ENCODE measurements at regions not wholly inside any gene's neighbourhood (a gene's known extent, or its start where the extent isn't known, plus 50 kb on each side); places are given as distances from the start of the nearest gene placed in this dataset.
"Not testable (repeated sequence)": the region's sequence is repeated elsewhere in the genome, so short reads cannot be mapped to it uniquely, and the experiment has no call there.

DNA sequence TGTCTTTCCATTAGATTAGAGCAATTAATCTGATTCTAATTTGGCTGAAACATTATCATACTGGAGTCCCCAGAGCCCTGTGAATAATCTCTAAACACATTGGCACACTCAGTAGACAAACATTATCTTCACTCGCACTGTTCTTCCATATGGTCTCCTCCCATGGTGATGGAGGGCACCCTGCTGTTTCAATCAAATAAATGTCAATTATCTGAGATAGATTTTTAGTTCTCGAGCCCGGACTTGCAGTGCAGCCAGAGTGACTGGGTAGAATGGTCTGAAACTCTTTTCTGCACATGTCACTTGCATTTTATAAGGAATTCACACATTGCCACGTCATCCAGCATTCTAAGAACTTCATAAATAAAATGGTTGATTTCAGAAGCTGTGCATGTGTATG lies 90.6 kb upstream of the MAP3K7 start:
- no peak overlapping the region for H3K4me3 ChIP-seq (ENCODE audit: insufficient read length, low read depth)
- DNase-seq (ENCODE audit: low read depth, low spot score) = no peak
- no peaks in the 10 kb centered on the region for H3K27me3 ChIP-seq (ENCODE audit: insufficient read depth, insufficient read length)
- H3K9ac ChIP-seq (ENCODE audit: insufficient read length, low read depth) = no peak overlapping the region
- no peak for TF ChIP-seq YY1 (IDR thresholded peaks at IDR 0.05; ENCODE audit: insufficient read depth, insufficient read length)
- TF ChIP-seq SUZ12 (IDR thresholded peaks at IDR 0.05; ENCODE audit: extremely low read depth, insufficient read depth, insufficient read length) = no peak
- no peak for TF ChIP-seq ZNF274 (IDR thresholded peaks at IDR 0.05; ENCODE audit: low read depth, low read length)
- H3K4me1 ChIP-seq (ENCODE audit: insufficient read depth, insufficient read length) = no peaks in the 10 kb centered on the region
- H3K36me3 ChIP-seq (ENCODE audit: insufficient read depth, insufficient read length, low read length) = no peaks in the 10 kb centered on the region
- H3K9me3 ChIP-seq (ENCODE audit: insufficient read depth, low read length) = no peaks in the 10 kb centered on the region

DNA sequence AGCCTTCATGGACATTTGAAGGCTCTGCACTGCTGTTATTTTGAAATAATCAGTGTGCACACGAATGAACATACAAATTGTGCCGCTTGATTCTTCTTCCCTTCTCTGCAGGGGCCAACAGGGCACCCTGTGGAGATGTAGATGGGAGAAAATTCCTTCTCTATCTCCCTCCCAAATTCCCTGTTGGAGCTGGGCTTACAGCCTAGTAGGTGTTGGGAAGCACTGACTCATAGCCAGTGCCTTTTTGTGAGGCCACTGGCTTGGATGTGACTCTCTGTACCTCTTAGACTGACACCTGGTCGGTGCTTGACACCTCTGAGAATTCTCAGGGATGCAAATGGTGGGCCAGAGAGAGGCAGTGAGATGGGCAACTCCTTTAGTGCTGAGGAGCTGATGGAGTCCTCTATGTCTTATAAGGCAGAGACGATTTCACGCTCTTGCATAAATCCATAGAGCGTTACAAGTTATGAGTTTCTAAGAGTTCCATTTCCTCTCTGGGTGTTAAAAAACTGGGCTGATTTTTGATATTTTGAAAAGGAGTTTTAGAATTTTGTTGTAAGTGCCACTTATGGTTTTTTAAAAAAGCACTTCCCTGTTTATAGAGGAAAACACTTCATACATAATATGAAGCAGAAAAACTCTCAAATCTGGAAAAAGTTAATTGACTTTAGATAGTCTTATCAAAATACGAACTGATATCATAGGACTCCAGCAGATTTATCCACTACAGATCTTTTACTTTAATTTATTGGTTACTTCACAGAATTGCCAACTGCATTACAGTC lies 89.8 kb upstream of the MAP3K7 start:
- no peak overlapping the region for H3K9ac ChIP-seq (ENCODE audit: insufficient read length, low read depth)

DNA sequence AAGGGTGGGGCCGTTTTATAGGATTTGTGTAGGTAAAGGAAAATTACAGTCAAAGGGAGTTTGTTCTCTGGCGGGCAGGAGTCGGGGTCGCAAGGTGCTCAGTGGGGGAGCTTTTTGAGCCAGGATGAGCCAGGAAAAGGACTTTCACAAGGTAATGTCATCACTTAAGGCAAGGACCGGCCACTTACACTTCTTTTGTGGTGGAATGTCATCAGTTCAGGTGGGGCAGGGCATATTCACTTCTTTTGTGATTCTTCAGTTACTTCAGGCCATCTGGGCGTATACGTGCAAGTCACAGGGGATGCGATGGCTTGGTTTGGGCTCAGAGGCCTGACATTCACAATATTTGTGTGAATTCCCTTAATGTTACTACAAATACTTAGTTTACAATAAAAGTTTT lies 88.2 kb upstream of the MAP3K7 start:
- H3K27me3 ChIP-seq (ENCODE audit: insufficient read depth, insufficient read length); H3K9me3 ChIP-seq (ENCODE audit: insufficient read depth, low read length); H3K36me3 ChIP-seq (ENCODE audit: insufficient read depth, insufficient read length, low read length); DNase-seq (ENCODE audit: low read depth, low spot score); H3K4me3 ChIP-seq (ENCODE audit: insufficient read length, low read depth); H3K4me1 ChIP-seq (ENCODE audit: insufficient read depth, insufficient read length); H3K9ac ChIP-seq (ENCODE audit: insufficient read length, low read depth): not testable (repeated sequence)

More for the DNA sequence above, 89.8 kb upstream of the MAP3K7 start:
- no peaks in the 10 kb centered on the region for H3K27me3 ChIP-seq (ENCODE audit: insufficient read depth, insufficient read length)
- peak; percentile 58 for DNase-seq (ENCODE audit: low read depth, low spot score)
- no peaks in the 10 kb centered on the region for H3K9me3 ChIP-seq (ENCODE audit: insufficient read depth, low read length)
- no peaks in the 10 kb centered on the region for H3K36me3 ChIP-seq (ENCODE audit: insufficient read depth, insufficient read length, low read length)
- TF ChIP-seq YY1 (IDR thresholded peaks at IDR 0.05; ENCODE audit: insufficient read depth, insufficient read length) = no peak
- TF ChIP-seq SUZ12 (IDR thresholded peaks at IDR 0.05; ENCODE audit: extremely low read depth, insufficient read depth, insufficient read length) = no peak
- TF ChIP-seq ZNF274 (IDR thresholded peaks at IDR 0.05; ENCODE audit: low read depth, low read length) = no peak
- no peak overlapping the region for H3K4me3 ChIP-seq (ENCODE audit: insufficient read length, low read depth)
- no peaks in the 10 kb centered on the region for H3K4me1 ChIP-seq (ENCODE audit: insufficient read depth, insufficient read length)

DNA sequence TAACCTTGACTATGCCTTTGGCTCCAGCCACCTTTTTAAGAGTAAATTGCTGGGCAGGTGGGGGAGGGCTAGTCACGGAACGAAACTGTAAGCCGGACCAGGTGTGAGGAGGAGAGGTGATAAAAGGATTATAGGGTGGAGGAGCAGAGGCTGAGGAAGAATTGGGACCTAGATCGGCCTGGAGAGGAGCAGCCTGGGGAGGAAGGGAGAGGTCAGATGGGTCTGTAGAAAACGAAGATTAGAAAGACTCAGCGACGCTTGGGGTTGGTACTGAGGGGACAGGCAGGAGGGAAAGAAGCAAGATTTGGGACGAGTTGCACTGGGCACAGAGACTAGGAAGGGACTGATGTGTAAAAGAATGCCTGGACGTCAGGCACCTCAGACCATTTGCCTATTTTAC lies 87.2 kb upstream of the MAP3K7 start:
- not testable (repeated sequence) for H3K4me3 ChIP-seq (ENCODE audit: insufficient read length, low read depth); H3K27me3 ChIP-seq (ENCODE audit: insufficient read depth, insufficient read length); DNase-seq (ENCODE audit: low read depth, low spot score); H3K4me1 ChIP-seq (ENCODE audit: insufficient read depth, insufficient read length); H3K36me3 ChIP-seq (ENCODE audit: insufficient read depth, insufficient read length, low read length); H3K9ac ChIP-seq (ENCODE audit: insufficient read length, low read depth); H3K9me3 ChIP-seq (ENCODE audit: insufficient read depth, low read length)

DNA sequence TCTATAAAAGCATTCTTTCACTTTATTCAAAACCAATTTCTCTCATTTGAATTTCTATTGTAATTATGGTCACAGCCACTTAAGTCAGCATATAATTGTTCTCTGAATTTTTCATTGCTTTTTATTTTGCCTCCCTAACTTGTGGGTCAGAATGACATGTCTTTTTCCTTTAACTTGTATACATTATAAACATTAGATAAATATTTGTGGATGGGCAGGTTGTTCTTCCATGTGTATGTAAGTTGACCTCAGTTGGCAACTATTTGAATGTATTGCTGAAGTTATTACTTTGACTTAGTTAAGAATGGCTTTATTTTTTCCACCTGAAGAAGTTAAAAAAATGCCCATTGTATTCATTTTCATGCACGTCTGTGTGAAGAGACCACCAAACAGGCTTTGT lies 83.0 kb upstream of the MAP3K7 start:
- H3K36me3 ChIP-seq (ENCODE audit: insufficient read depth, insufficient read length, low read length) = no peaks in the 10 kb centered on the region
- H3K4me3 ChIP-seq (ENCODE audit: insufficient read length, low read depth) = no peak overlapping the region
- no peaks in the 10 kb centered on the region for H3K9me3 ChIP-seq (ENCODE audit: insufficient read depth, low read length)
- no peaks in the 10 kb centered on the region for H3K27me3 ChIP-seq (ENCODE audit: insufficient read depth, insufficient read length)
- no peak for DNase-seq (ENCODE audit: low read depth, low spot score)
- TF ChIP-seq ZNF274 (IDR thresholded peaks at IDR 0.05; ENCODE audit: low read depth, low read length) (no peak), YY1 (IDR thresholded peaks at IDR 0.05; ENCODE audit: insufficient read depth, insufficient read length) (no peak), SUZ12 (IDR thresholded peaks at IDR 0.05; ENCODE audit: extremely low read depth, insufficient read depth, insufficient read length) (no peak)
- no peak overlapping the region for H3K9ac ChIP-seq (ENCODE audit: insufficient read length, low read depth)
- no peaks in the 10 kb centered on the region for H3K4me1 ChIP-seq (ENCODE audit: insufficient read depth, insufficient read length)

DNA sequence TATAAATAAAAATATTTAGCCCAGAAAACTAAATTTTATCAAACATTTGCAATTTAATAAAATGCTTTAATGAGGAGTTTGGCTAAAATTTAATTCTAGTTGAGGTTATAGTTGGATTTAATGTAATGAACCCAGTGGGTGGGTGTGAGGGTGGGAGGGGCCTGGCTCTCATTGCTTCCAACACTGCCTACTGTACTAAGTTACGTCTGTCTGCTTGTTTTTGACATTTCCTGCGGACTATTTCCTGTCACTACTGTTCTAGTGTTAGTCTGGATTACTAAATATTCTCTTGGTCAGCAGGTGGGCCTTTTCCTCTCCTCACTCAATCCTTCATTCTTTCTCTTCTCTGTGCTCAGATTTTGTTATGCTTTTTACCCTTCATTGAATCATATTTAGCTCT lies 82.5 kb upstream of the MAP3K7 start:
- H3K4me3 ChIP-seq (ENCODE audit: insufficient read length, low read depth) = no peak overlapping the region
- H3K4me1 ChIP-seq (ENCODE audit: insufficient read depth, insufficient read length) = no peaks in the 10 kb centered on the region
- H3K9ac ChIP-seq (ENCODE audit: insufficient read length, low read depth) = no peak overlapping the region
- DNase-seq (ENCODE audit: low read depth, low spot score) = no peak
- TF ChIP-seq SUZ12 (IDR thresholded peaks at IDR 0.05; ENCODE audit: extremely low read depth, insufficient read depth, insufficient read length) (no peak), ZNF274 (IDR thresholded peaks at IDR 0.05; ENCODE audit: low read depth, low read length) (no peak), YY1 (IDR thresholded peaks at IDR 0.05; ENCODE audit: insufficient read depth, insufficient read length) (no peak)
- H3K36me3 ChIP-seq (ENCODE audit: insufficient read depth, insufficient read length, low read length) = no peaks in the 10 kb centered on the region
- no peaks in the 10 kb centered on the region for H3K9me3 ChIP-seq (ENCODE audit: insufficient read depth, low read length)
- H3K27me3 ChIP-seq (ENCODE audit: insufficient read depth, insufficient read length) = no peaks in the 10 kb centered on the region

DNA sequence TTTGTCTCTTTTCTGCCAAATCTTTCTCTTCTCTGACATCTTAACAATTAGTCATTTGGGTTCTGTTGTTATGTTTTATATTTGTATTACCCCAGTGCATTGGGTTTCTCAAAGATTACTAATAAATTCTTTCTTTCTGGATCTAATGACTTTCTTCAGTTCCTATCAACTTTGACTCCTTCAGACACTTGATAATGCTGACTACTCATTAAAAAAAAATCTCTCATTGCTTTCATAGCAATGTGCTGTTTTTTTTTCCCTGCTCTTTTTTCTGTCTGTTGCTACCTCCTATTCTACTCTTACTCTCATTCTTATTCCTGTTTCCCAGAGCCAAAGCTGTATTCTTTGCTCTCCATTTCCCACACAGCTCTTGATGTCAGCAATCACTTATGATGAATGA lies 81.3 kb upstream of the MAP3K7 start:
- Histone ChIP-seq H3K4me3 (ENCODE audit: insufficient read length, low read depth) (no peak overlapping the region), H3K27me3 (ENCODE audit: insufficient read depth, insufficient read length) (no peaks in the 10 kb centered on the region), H3K36me3 (ENCODE audit: insufficient read depth, insufficient read length, low read length) (no peaks in the 10 kb centered on the region), H3K9ac (ENCODE audit: insufficient read length, low read depth) (no peak overlapping the region), H3K4me1 (ENCODE audit: insufficient read depth, insufficient read length) (no peaks in the 10 kb centered on the region), H3K9me3 (ENCODE audit: insufficient read depth, low read length) (peaks cover 5% of the 10 kb centered on the region; the same call in 1 of the 2 replicates)
- TF ChIP-seq ZNF274 (IDR thresholded peaks at IDR 0.05; ENCODE audit: low read depth, low read length) (no peak), SUZ12 (IDR thresholded peaks at IDR 0.05; ENCODE audit: extremely low read depth, insufficient read depth, insufficient read length) (no peak), YY1 (IDR thresholded peaks at IDR 0.05; ENCODE audit: insufficient read depth, insufficient read length) (no peak)
- DNase-seq (ENCODE audit: low read depth, low spot score) = no peak

DNA sequence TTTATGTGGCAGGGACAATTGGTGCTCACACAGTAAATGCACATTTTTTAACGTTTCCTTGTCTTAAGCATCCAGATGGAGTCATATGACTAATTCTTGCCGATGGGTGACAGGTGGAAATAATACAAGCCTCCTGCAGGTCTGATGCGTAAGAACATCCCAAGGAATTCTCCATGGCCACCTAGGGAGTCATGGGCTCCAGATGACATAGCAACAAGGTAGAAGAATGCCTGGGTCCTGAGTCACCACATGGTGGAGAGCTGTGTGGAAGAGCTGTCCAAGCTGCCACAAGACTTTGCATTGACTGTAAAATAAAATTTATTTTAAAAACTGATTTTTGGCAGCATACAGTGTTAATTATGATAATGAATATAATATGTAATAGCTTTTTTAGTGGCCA lies 77.0 kb upstream of the MAP3K7 start:
- Histone ChIP-seq H3K9ac (ENCODE audit: insufficient read length, low read depth) (no peak overlapping the region), H3K36me3 (ENCODE audit: insufficient read depth, insufficient read length, low read length) (no peaks in the 10 kb centered on the region), H3K4me3 (ENCODE audit: insufficient read length, low read depth) (no peak overlapping the region), H3K9me3 (ENCODE audit: insufficient read depth, low read length) (peaks cover 10% of the 10 kb centered on the region; the same call in 1 of the 2 replicates), H3K4me1 (ENCODE audit: insufficient read depth, insufficient read length) (no peaks in the 10 kb centered on the region), H3K27me3 (ENCODE audit: insufficient read depth, insufficient read length) (no peaks in the 10 kb centered on the region)
- no peak for DNase-seq (ENCODE audit: low read depth, low spot score)
- TF ChIP-seq ZNF274 (IDR thresholded peaks at IDR 0.05; ENCODE audit: low read depth, low read length) = no peak
- no peak for TF ChIP-seq SUZ12 (IDR thresholded peaks at IDR 0.05; ENCODE audit: extremely low read depth, insufficient read depth, insufficient read length)
- no peak for TF ChIP-seq YY1 (IDR thresholded peaks at IDR 0.05; ENCODE audit: insufficient read depth, insufficient read length)
